ENCODE measurements at regions not wholly inside any gene's neighbourhood (a gene's known extent, or its start where the extent isn't known, plus 50 kb on each side); places are given as distances from the start of the nearest gene placed in this dataset.

DNA sequence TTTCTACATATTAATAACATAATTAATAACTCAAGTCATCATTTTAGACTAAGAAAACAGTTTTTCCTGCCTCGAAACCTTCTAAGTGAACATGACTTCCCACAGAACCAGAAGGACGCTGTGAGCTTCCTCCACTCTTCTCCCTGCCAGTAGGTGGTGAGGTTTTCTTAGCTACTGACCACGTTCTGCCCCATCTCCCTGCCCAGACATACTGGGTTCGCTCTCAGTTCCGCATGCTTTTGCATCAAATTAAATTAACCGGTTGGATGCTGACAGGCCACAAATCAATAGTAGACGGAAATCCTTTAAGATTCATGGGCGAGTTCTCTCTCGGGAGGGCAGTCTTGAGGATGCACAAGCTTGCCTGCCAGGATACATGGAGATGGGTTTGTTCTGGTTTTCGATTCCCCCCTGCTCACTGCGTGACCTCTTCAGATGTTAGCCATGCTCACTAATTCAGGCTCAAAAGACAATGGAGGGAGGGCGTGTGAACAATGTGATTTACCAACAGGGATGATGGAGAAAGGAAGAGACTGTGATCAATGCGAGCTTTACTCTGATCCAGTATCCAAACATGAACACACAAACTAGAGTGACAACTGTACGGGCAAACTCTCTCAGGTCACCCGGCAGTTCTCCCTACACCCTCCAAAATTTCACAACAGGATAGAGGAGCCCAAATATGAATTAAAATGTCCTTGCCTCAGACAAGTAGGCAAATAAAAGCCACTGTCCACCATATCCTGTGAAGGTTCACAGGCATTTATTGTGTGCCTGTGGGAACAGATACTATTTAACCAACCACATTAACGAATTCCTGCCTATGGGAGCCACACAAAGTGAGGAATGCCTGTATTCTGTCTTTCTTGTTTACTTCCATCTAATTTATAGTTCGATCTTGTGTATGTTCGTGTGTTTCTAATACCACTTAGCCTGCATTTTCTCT, 375.7 kb downstream of the EIPR1 start:
- Histone ChIP-seq H3K27me3 (no peaks in the 10 kb centered on the region), H3K4me1 (no peaks in the 10 kb centered on the region), H3K27ac (no peak overlapping the region), H3K36me3 (no peaks in the 10 kb centered on the region), H3K9me3 (no peaks in the 10 kb centered on the region), H3K4me3 (no peak overlapping the region)
- DNase-seq (no peak), ATAC-seq (peak; percentile 57)
- intact Hi-C loops (cut with DNase I) = no loop called here
- TF ChIP-seq, protein P1, sequence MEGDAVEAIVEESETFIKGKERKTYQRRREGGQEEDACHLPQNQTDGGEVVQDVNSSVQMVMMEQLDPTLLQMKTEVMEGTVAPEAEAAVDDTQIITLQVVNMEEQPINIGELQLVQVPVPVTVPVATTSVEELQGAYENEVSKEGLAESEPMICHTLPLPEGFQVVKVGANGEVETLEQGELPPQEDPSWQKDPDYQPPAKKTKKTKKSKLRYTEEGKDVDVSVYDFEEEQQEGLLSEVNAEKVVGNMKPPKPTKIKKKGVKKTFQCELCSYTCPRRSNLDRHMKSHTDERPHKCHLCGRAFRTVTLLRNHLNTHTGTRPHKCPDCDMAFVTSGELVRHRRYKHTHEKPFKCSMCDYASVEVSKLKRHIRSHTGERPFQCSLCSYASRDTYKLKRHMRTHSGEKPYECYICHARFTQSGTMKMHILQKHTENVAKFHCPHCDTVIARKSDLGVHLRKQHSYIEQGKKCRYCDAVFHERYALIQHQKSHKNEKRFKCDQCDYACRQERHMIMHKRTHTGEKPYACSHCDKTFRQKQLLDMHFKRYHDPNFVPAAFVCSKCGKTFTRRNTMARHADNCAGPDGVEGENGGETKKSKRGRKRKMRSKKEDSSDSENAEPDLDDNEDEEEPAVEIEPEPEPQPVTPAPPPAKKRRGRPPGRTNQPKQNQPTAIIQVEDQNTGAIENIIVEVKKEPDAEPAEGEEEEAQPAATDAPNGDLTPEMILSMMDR (IDR thresholded peaks at IDR 0.05) = peak; percentile 27

GRCh38 chr2:3000968-3001367, 376.6 kb downstream of the EIPR1 start:
- intact Hi-C loops (cut with DNase I) = no loop called here
- H3K4me1 ChIP-seq = no peaks in the 10 kb centered on the region
- no peaks in the 10 kb centered on the region for H3K27me3 ChIP-seq
- TF ChIP-seq, protein P1 (IDR thresholded peaks at IDR 0.05) = no peak
- DNase-seq (no peak), ATAC-seq (no peak)
- no peak overlapping the region for H3K4me3 ChIP-seq
- no peak overlapping the region for H3K27ac ChIP-seq
- no peaks in the 10 kb centered on the region for H3K36me3 ChIP-seq
- no peaks in the 10 kb centered on the region for H3K9me3 ChIP-seq

GRCh38 chr2:3000125-3000524, 377.5 kb downstream of the EIPR1 start:
- intact Hi-C loops (cut with DNase I) = no loop called here
- TF ChIP-seq, protein P1 (IDR thresholded peaks at IDR 0.05) = no peak
- no peak for DNase-seq
- Histone ChIP-seq H3K27me3 (no peaks in the 10 kb centered on the region), H3K4me1 (no peaks in the 10 kb centered on the region), H3K4me3 (no peak overlapping the region), H3K36me3 (no peaks in the 10 kb centered on the region), H3K9me3 (no peaks in the 10 kb centered on the region), H3K27ac (no peak overlapping the region)
- no peak for ATAC-seq

- H3K4me1 ChIP-seq = no peaks in the 10 kb centered on the region
- TF ChIP-seq, protein P1 (IDR thresholded peaks at IDR 0.05) = no peak
- H3K27ac ChIP-seq = no peak overlapping the region
- intact Hi-C loops (cut with DNase I) = no loop called here
- ATAC-seq (no peak), DNase-seq (no peak)
- no peaks in the 10 kb centered on the region for H3K36me3 ChIP-seq
- no peaks in the 10 kb centered on the region for H3K9me3 ChIP-seq
- H3K4me3 ChIP-seq = no peak overlapping the region
- H3K27me3 ChIP-seq = no peaks in the 10 kb centered on the region
These were observed 378.6 kb downstream of the EIPR1 start for GRCh38 chr2:2998971-2999370.

DNA sequence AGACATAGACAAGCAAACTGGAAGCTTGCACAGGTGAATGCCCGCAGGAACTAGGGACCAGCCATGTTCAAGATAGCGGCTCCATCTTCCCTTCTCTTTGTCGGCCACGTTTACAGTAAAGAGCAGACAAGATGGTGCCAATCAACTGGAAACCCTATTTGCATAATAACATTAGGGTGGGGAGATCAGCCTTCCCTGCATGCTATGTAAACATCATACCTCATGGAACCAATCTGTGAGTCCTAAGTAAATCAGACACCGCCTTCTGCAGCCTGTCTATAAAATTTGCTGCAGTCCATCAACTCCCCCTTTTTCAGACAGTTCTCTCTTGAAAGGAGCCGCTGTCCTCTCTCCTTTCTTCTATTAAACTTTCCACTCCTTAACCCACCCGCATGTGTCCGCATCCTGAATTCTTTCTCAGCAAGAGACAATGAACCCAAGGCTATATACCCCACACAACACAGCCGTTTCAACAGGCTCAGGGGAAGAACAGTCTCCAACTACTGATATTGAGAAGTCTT, 384.4 kb downstream of the EIPR1 start:
- TF ChIP-seq, protein P1 (IDR thresholded peaks at IDR 0.05) = no peak
- H3K4me3 ChIP-seq = no peak overlapping the region
- H3K36me3 ChIP-seq = no peaks in the 10 kb centered on the region
- H3K9me3 ChIP-seq = no peaks in the 10 kb centered on the region
- DNase-seq (no peak), ATAC-seq (no peak)
- no peak overlapping the region for H3K27ac ChIP-seq
- intact Hi-C loops (cut with DNase I) = no loop called here
- no peaks in the 10 kb centered on the region for H3K4me1 ChIP-seq
- H3K27me3 ChIP-seq = no peaks in the 10 kb centered on the region

All from upper lobe of right lung (tissue), 1 donor.